ENCODE measurements at regions not wholly inside any gene's neighbourhood (a gene's known extent, or its start where the extent isn't known, plus 50 kb on each side); places are given as distances from the start of the nearest gene placed in this dataset.
"Not testable (repeated sequence)": the region's sequence is repeated elsewhere in the genome, so short reads cannot be mapped to it uniquely, and the experiment has no call there.

GRCh38 chr5:99410386-99410785 lies 481.6 kb upstream of the CHD1 start:
- not testable (repeated sequence) for DNase-seq

GRCh38 chr5:99404764-99405302 lies 476.0 kb upstream of the CHD1 start:
- DNase-seq = not testable (repeated sequence)

- DNase-seq = not testable (repeated sequence)
Observed at GRCh38 chr5:99400571-99400970, 471.8 kb upstream of the CHD1 start.

- no peak for DNase-seq
Observed at GRCh38 chr5:99398976-99399375, 470.2 kb upstream of the CHD1 start.

- DNase-seq = no peak
Observed at GRCh38 chr5:99386406-99387077, 457.7 kb upstream of the CHD1 start.

- DNase-seq = no peak
Observed at GRCh38 chr5:99379187-99379586, 450.4 kb upstream of the CHD1 start.

- no peak for DNase-seq
Observed at GRCh38 chr5:99378443-99378842, 449.6 kb upstream of the CHD1 start.

GRCh38 chr5:99369797-99370593 lies 441.2 kb upstream of the CHD1 start:
- no peak for DNase-seq

- no peak for DNase-seq
Observed at GRCh38 chr5:99368726-99369125, 439.9 kb upstream of the CHD1 start.

- DNase-seq = no peak
Observed at GRCh38 chr5:99355881-99356280, 427.1 kb upstream of the CHD1 start.

GRCh38 chr5:99349787-99350186 lies 421.0 kb upstream of the CHD1 start:
- no peak for DNase-seq

GRCh38 chr5:99348597-99348996 lies 419.8 kb upstream of the CHD1 start:
- peak; percentile 21 for DNase-seq

- not testable (repeated sequence) for DNase-seq
Observed at GRCh38 chr5:99339758-99340157, 411.0 kb upstream of the CHD1 start.

GRCh38 chr5:99334936-99335335 lies 406.1 kb upstream of the CHD1 start:
- DNase-seq = no peak

- no peak for DNase-seq
Observed at GRCh38 chr5:99331061-99331460, 402.3 kb upstream of the CHD1 start.

- DNase-seq = peak; percentile 51
Observed at GRCh38 chr5:99320436-99320835, 391.6 kb upstream of the CHD1 start.

GRCh38 chr5:99317136-99317535 lies 388.3 kb upstream of the CHD1 start:
- no peak for DNase-seq

GRCh38 chr5:99316484-99316883 lies 387.7 kb upstream of the CHD1 start:
- DNase-seq = no peak

GRCh38 chr5:99315413-99316183 lies 386.8 kb upstream of the CHD1 start:
- DNase-seq = no peak

- DNase-seq = no peak
Observed at GRCh38 chr5:99314721-99315120, 385.9 kb upstream of the CHD1 start.

GRCh38 chr5:99308131-99308530 lies 379.3 kb upstream of the CHD1 start:
- no peak for DNase-seq

- DNase-seq = no peak
Observed at GRCh38 chr5:99305045-99305580, 376.3 kb upstream of the CHD1 start.

- no peak for DNase-seq
Observed at GRCh38 chr5:99285606-99286005, 356.8 kb upstream of the CHD1 start.

Data from OCI-M1 (cell line).